GM12874 (cell line): ENCODE measurements at regions not wholly inside any gene's neighbourhood (a gene's known extent, or its start where the extent isn't known, plus 50 kb on each side); places are given as distances from the start of the nearest gene placed in this dataset.

ENCODE experiments used
- TF ChIP-seq, protein P1 (sequence below): IDR thresholded peaks from 2 replicates; pipeline ENCODE4 v1.5.1; 2011; ENCODE audit warnings: low read depth, mild to moderate bottlenecking, control low read depth, low read length, moderate library complexity; ENCODE audit not compliant: insufficient read depth

DNA sequence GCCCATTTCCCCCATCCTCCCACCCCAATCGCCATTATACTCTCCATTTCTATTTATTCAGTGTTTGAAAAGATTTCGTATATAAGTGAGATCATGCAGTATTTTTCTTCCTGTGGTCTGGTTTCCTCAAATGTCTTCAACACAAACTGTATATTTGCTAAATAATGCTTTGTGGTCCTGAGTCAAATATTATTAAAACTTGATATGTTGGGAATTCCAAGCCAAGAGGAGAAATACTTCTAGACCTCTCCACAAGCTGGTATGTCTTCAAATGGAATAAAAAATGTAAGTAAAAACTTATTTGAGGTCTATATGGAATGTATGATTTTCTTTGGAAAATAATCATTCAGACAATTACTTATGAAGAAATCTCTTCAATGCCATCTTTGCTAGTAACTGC, 122.5 kb upstream of the TSC22D2 start:
- TF ChIP-seq, protein P1, sequence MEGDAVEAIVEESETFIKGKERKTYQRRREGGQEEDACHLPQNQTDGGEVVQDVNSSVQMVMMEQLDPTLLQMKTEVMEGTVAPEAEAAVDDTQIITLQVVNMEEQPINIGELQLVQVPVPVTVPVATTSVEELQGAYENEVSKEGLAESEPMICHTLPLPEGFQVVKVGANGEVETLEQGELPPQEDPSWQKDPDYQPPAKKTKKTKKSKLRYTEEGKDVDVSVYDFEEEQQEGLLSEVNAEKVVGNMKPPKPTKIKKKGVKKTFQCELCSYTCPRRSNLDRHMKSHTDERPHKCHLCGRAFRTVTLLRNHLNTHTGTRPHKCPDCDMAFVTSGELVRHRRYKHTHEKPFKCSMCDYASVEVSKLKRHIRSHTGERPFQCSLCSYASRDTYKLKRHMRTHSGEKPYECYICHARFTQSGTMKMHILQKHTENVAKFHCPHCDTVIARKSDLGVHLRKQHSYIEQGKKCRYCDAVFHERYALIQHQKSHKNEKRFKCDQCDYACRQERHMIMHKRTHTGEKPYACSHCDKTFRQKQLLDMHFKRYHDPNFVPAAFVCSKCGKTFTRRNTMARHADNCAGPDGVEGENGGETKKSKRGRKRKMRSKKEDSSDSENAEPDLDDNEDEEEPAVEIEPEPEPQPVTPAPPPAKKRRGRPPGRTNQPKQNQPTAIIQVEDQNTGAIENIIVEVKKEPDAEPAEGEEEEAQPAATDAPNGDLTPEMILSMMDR = no peak

DNA sequence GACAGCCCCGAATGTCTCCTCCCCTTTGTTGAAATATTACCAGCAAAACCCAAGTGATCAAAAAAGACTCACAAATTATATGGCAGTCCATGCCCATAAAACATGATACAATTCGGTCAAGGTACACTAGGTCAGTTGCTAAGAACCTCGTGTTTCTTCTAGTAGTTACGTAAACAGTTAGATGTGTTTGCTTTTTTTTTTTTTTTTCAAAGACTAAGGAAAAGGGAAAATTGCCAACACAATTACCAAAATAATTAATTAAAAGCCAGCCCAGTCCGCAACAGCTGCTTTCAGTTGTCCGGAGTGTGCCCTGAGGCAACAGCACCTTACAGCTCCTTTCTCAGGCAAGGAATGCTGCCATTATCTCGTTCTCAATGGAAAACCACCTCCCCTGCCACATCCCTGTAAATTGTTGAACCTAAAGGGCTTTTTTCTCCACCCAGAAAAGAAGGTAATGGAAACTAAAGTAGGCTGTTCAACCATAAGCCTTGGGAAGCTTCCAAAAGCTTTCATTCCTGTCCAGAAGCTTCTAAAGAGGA, 129.2 kb upstream of the TSC22D2 start:
- TF ChIP-seq, protein P1 = no peak

DNA sequence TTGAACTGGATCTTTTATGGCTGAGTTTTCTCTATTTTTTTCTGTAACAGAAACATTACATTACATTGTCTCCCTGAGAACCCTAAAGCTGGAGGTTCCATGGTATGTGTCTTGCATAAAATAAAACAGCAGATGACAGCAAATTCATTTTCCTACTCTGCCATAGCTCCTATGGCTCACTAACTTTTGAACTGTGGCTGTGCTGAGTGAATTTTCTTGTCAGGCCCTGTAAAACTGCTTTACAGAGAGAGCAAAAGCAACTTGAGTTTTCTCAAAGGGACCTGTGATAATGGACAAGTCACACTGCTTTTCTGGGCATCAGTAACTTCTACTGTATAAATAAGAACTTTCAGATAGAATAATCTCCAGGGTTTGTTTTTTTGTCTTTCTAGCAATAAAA, 129.9 kb upstream of the TSC22D2 start:
- TF ChIP-seq, protein P1 = no peak

DNA sequence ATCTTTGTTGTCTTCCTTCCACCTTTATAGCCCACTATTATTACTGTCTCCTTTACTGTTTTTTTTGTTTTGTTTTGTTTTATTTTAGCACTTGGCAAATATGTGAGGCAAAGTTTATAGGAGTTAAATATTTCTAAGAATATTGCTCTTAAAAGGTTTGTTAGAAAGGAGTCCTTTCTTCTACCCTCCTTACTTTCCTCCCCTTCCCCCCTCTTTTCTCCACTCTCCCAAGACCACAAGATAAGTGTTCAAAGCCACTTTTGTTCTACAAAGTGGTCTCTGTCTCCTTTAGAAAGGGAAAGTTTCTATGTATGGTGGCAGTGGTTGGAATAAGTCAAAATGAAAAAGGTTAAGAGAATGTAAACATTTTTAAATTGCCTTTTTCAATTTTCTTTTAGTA, 130.7 kb upstream of the TSC22D2 start:
- TF ChIP-seq, protein P1 = no peak

DNA sequence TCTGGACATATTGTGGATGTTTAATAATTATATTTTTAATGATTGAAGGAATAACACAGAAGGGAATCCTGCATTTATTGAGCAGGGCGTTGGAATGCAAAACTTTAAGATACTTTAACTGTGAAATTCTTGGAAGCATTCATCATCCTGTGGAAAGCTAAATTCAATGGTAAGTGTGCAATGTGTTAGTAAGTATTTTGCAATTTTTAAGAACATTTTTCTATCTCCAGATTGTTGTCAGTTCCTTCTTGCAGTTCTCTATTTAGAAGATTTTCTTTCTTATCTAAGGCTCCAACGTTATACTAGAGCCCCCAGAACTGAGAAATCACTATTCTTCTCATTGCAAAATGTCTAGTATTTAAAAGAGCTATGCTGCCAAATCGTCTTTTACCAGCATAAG, 132.2 kb upstream of the TSC22D2 start:
- TF ChIP-seq, protein P1 = no peak

DNA sequence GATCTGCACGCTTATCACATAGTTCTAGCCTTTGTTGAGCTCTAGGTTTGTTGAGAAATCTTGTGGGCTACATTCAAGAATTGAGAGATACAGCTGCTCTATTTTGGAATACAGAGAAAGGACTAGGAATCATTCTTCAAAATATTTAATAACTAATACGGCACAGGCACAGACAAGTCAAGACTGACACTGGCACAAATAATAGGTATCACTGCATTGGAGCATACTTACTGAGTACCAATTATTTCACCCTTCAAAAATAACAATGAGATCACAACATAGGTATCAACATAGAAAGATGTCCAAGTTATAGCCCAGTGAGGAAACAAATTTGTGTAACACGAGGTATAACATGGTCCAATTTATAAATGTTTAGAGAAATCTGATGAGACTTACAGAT, 133.7 kb upstream of the TSC22D2 start:
- TF ChIP-seq, protein P1 = no peak

DNA sequence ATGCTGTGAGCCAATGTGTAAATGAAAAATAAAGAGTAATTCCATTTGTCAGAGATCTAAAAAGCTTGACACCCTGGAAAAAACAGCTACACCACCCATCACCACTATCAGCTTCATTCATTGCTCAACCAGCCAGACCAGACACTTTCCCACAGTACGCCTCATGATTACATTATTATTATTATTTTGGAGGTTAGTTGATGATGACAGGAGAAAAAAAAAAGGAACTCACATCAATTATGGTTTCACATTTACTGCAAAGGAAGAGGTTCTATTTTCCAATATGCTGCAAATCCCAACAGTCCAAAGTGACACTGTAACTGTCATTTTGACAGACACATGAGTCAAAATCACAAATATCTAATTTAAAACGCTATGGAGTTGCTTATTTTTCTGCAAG, 134.7 kb upstream of the TSC22D2 start:
- TF ChIP-seq, protein P1 = no peak

DNA sequence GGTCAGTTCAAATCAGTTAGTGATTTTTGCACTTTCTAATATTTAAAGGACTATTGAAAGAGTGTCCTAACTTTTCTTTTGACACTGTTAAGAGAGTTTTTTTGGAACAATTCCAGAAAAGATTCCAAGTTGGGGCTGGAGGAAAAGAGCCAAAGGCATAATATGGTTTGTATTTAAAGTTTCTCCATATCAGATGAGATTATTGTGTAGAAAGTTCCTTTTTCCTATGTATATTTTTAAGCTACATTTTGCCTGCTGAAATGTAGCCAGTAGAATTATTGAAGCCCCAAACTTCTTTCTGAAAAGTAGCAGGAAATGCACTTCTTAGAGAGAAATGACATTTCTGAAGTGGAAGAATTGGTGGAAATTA, 136.5 kb upstream of the TSC22D2 start:
- TF ChIP-seq, protein P1 = no peak
